ENCODE measurements at regions not wholly inside any gene's neighbourhood (a gene's known extent, or its start where the extent isn't known, plus 50 kb on each side); places are given as distances from the start of the nearest gene placed in this dataset.

DNA sequence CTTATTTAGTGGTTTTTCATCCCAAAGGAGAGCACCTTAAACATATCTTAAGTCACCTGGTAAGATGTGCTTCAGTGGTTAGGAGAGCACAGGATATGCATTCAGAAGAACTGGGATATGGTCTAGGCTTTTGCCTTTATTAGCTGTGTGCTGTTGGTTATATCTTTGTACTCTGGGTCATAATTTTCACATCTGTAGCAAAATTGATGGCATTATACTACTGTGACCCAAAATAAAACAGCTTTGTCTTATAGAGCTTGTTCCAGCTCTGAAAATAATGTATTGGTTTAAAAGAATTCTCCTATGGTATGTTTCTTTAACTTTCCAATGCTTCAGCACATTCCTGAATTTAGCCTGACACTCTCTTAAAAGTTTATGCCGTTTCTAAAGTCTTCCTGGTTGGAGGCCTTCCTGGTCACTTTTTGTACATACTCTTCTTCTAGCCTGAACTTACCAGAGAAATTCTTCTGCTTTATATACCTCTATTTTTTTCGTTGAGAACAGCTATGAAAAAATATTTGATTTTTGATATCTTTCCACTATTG, 337.1 kb upstream of the MPDZ start:
- DNase-seq (ENCODE audit: low read depth, low spot score) = no peak
- H3K27ac ChIP-seq = no peak overlapping the region

DNA sequence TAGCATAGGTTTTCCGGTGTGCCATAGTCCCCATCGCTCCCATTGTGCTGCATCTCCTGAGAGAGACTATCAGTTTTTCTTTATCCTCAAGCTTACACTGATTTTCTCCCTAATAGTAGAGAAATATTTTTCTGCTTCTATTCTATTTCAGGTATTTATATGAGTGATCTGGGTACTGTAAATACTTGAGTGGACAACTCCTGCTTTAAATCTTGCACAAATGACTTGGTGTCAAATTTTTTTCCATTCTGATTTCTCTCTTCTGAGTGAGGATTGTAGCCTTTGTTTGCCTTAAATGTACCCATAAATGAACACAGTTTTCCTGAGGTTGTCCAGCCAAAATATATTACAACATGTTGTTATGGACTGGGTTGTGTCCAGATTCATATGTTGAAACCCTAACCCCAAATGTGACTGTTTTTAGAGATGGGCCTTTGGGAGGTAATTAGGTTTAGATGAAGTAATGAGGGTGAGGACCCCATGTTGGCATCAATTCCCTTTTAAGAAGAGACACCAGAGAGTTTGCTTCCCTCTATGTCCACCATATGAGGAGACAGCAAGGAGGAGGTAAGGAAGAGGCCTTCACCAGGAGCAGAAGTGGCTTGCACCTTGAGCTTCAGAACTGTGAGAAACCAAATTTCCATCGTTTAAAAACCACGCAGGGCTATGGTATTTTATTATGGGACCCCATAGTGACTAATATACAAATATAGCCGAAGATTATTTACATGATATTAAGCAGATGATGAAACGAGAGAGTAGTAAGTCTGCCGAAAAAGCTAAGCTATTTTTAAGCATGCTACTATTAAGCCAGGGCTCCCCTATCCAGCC, 336.4 kb upstream of the MPDZ start:
- H3K27ac ChIP-seq = no peak overlapping the region
- DNase-seq (ENCODE audit: low read depth, low spot score) = no peak

DNA sequence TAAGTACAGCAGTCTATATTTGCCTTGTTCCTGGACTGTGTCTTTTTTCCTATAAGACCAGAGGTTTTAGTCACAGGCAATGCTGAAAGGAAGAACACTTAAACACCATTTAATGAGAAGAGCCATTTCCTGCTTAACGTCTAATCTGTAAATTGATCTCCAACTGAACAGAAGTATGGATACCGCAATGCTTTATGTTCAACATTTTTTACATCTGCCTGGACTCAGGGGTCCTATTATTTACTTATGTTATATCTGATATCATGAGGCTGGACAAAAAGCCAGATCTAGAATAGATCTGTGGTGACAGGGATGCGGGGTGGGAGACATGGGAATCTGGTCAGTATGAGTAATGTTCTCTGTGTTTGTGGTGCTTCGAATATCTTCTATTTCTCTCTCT, 334.6 kb upstream of the MPDZ start:
- DNase-seq (ENCODE audit: low read depth, low spot score) = no peak
- H3K27ac ChIP-seq = no peak overlapping the region

DNA sequence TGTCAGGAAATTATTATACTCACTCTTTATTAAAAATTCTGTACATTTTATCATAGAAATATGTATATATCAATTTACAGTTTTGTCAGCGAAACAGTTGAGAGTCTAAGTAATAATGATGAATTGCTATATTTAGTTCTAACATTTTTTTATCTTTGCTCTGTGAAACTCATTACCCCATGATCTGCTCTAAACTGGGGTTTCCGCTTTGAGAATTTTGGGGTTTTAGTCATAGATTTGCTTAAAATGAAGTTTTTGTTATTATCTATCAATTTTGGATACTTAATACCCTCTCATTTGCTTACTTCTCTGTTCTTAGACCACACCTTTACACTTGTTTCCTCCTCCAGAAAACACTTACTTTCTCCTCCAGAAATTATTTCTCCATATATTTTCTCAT, 333.8 kb upstream of the MPDZ start:
- no peak overlapping the region for H3K27ac ChIP-seq
- DNase-seq (ENCODE audit: low read depth, low spot score) = no peak

DNA sequence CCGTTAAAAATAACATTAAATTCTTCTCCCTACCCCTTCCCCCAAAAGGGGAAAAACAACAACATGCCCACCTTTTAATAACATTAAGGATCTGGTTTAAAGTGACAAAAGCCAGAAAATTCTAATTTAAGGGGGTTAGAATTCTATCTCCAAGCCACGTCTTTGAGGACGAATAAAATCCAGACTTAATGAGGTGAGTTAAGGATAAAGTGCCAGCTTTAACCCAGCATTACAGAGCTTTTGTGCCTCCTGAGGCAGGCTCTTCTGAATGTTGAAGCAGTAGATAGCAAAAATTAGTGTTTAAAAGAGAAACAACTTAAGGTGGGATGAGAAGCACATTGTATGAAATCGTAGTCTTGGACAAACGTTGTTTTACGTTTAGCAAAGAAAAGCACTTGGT, 329.0 kb upstream of the MPDZ start:
- no peak overlapping the region for H3K27ac ChIP-seq
- DNase-seq (ENCODE audit: low read depth, low spot score) = no peak

DNA sequence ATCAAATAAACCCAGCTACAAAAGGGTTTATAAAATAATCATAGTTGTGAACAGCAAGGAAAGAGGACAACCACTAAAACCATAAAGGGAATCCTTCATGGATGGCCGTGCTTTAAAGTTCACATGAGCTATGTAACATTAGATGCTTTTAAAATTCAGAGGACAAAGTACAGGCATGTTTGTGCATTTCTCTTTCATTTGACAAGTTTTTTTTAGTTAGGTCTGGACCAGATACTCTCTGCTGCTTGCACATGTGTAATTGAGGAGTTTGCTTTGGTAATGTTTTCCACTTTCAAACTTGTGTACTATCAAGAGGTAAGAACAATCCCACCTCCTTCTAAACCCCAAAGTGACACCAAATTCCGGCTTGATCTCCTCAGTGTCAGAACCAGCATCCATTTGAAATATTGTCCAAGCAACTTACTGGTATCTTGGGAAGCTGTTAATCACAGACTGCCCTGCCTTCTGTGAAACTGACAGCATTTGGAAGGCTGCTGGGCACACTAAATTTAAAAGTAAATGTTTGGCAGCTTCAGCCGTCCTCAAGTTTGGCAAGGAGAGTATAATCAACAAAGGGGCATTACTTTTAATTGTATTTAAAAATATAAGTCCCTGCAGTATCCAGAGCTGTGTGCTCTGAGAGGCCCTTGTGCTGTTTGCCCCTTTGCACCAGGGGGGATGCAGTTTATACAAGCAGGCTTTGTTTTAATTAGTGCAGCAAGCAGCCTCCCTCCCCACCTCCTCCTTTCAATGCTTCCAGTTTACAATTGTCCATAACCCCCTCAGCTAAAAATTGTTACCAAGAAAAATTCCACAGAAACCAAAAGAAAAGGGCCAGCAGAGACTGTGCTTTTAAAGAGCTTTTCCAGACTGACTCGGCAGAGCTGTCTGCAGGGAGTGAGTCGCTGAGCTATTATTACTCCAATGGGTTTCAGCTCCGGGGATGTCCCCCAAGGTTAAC, 328.3 kb upstream of the MPDZ start:
- no peak for DNase-seq (ENCODE audit: low read depth, low spot score)
- H3K27ac ChIP-seq = no peak overlapping the region

DNA sequence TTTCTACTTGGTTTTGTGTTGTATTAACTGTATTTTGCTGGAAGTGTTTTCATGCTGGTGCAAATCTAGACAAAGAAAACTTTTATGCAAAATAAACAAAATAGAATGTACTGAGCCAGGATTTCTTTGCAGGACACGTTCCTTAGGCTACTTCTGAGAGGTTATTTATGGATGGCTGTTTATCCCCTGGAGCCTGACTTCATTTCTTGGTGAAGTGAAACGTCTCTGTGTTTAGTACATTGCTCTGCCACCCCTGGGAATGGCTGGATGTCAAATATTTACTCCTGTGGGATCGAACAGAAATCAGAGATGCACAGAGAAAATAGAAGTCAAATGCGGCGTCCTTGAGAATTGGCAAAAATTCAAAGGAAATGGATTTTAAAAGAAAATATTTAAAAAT, 327.1 kb upstream of the MPDZ start:
- no peak for DNase-seq (ENCODE audit: low read depth, low spot score)
- H3K27ac ChIP-seq = no peak overlapping the region

DNA sequence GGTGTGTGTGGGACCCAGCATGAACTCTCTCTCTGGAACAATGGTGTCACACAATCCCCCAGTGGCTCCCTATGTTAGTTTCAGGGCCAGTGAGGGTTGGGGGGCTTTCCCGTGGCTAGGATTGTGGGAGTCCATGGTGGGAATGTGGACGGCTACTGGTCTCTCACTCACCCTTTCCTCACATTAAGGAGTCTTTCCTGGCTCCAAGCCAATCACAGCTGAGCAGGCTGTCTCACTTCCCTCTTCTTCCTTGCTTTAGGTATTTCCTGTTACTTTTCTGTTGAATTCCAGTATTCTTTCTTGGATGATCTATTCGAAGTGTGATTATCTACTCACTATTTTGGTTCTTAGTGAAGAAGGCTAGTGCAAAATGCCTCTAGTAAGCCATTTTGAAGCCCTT, 324.4 kb upstream of the MPDZ start:
- no peak overlapping the region for H3K27ac ChIP-seq
- DNase-seq (ENCODE audit: low read depth, low spot score) = no peak

DNA sequence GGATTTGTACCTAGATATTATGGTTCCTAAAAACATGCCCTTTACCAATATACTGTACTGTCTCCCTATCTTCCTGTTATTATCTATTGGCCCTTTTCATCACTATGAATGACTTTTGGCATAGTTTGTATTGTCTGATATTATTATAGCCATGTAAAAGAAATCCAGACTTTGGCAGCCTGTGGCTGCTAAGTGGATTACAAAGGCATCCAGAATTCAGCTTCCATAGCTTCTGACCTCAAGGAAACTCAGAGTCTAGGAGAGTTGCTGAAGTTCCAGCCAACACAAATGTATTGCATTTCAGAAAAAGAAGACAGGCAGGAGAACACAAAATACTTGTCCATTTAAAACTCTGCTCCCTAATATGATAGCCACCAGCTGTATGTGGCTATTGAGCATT, 319.2 kb upstream of the MPDZ start:
- DNase-seq (ENCODE audit: low read depth, low spot score) = no peak
- H3K27ac ChIP-seq = no peak overlapping the region

DNA sequence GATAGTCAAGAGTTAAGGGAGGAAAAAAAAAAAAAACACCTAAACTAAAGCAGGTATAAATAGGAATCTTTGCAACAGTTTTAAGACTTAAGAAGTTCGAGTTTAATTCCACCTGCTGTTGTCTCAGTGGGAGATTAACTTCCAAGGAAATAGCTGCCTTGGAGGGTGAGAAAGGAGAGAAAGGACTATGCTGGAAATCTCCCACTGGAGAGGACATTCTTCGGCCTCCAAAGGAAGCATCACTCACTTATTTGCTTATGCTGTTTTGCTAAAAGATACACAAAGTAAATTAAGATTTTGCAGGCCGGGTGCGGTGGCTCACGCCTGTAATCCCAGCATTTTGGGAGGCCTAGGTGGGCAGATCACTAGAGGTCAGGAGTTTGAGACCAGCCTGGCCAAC, 317.9 kb upstream of the MPDZ start:
- no peak for DNase-seq (ENCODE audit: low read depth, low spot score)
- H3K27ac ChIP-seq = no peak overlapping the region

DNA sequence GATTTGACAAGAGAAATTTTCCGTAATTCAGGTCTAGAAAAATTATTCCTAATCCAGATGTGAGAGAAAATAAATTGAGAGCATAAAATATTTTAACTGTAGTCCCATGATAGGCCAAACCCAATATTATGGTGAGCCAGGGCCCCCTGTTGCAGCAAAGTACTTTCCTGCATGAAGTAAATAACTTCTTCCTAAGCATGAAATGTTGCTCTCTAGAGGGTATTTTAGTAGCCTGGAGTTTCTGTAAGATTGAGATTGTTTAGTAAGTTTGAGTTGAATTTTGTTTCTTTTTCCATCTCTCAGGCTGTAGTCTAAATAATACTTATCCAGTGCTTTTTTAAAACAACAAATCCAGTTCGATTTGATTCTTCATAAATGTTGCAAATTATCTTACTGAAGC, 317.5 kb upstream of the MPDZ start:
- no peak overlapping the region for H3K27ac ChIP-seq
- DNase-seq (ENCODE audit: low read depth, low spot score) = no peak

DNA sequence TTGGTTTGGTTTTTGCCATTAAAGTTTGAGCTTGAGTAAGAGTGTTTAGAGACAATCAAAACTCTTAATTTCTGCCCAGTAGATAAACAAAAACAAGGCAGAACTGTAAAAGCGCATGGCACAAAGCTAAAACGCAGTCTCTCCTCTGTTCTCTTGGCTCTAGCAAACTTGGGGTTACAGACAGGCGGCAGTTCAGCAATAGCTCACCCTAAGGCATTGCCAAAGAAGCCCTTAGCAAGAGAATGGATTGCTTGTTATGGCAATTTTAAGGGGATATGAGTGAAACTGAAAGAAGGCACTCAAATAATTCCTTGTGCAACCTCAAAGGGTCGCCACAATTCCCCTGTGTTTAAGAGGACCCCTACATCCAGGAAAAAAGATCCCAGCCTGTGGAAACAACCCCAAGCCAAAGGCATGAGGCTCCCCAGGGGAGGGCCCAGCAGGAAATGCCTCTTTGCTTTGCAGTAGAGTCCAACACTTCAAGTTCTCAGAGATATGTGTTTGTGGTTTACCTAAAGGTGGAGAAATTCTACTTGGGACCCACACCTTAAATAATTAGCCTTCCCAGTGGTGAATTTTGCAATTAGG, 317.0 kb upstream of the MPDZ start:
- DNase-seq (ENCODE audit: low read depth, low spot score) = no peak
- no peak overlapping the region for H3K27ac ChIP-seq

DNA sequence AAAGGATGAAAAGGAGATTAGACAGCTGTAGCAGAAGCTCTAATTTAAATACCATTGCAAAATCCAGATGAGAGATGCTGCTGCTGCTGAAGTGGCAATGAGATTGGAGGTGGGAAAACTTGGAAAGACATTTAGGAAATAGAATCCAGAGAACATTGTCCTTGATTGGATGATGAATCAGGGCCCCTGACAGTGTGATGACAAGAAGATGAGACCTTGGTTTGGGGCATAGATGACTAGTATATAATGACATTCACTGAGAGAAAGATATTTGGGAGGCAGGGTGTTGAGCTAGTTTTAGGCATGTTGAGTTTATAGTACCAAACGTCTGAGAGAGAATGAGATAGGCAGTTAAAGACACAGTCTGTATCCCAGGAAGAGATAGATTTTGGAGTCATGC, 311.5 kb upstream of the MPDZ start:
- no peak for DNase-seq (ENCODE audit: low read depth, low spot score)
- H3K27ac ChIP-seq = no peak overlapping the region

DNA sequence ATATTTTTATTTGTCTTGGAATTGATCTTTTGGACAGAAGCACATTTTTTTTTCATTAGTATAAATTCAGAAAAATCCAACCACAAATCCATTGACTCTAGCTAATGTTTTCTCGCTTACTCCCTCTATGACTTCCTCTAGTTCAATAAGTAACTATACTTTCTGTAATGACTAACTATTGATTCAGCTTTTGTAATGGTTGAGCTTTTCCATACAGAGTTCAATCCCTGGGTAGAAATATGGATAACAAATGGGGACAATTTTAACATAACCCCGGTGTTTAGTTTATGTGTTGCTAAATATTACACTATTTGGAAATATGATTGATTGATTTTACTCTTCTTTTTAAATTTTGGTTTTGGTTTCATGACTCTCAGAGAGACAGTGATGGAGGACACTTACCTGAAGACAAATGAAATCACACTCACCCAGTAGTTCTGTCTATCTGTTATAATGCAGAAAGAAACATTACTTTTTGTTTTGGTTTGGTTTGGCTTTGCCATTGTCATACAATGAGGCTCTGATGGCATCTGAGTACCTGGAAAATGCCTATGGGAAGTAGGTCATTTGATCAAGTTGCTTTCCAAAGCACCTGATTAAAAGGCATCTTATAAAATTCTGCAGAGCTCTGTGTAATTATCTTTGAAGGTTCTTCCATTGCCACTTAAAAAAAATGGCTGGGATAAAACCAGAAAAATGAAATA, 309.7 kb upstream of the MPDZ start:
- no peak for DNase-seq (ENCODE audit: low read depth, low spot score)
- no peak overlapping the region for H3K27ac ChIP-seq

DNA sequence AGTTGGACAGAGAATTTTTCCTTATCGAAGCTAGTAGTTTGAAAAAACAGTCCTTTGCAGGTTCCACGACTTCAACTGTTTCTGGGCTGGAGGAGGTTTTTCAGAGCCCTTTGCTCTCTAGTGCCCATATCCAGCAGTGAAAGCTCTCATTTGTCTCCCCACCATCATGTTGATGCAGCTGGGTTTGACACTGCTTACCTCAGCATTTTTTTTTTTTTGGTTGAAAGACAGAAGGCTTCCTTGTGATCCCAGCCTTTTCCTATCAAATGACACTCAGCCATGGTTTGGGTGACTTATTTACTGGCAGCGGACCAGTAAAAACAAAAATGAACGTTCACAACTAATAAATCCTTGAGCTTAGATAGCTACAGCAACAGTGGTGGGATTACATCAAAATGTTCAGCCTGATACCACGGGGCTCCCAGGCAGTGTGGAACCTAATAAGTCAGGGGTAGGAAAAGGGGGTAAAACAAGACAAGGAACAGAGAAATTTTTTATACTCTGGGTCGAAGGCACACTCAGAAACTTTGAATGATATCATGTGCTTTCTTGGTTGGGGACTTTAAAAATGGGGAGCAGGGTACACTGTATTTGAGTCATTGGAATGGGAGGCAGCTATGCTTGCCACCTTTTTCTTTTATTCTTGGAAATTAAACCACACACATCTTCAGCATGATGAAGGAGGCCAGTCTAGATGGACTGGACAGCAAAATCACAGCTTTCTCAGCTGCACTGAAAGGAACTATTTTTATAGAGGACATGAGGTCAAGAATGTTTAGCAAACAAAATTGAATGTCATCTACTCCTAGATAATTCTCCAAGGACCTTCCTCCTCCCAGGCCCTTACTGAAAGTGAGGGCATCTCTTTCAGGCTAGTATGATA, 308.9 kb upstream of the MPDZ start:
- H3K27ac ChIP-seq = no peak overlapping the region
- DNase-seq (ENCODE audit: low read depth, low spot score) = no peak

DNA sequence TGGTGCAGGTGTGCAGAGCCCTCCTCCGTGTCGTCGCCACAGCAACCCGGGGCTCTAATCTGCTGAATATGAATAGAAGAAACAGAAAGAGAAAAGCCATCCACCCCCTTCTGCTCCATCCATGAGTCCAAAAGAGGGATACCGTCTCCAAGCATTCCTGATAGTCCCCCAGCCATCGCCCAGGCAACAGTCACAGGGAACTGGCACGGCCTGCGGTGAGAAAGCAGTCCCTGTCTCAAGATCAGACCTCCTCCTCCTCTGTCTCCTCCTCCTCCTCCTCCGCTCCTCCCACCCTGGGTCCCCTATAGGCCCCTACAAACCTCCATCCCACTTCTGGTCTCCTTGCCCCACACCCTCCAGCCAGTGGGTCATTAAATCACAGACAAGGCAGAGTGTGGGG, 308.1 kb upstream of the MPDZ start:
- no peak overlapping the region for H3K27ac ChIP-seq

DNA sequence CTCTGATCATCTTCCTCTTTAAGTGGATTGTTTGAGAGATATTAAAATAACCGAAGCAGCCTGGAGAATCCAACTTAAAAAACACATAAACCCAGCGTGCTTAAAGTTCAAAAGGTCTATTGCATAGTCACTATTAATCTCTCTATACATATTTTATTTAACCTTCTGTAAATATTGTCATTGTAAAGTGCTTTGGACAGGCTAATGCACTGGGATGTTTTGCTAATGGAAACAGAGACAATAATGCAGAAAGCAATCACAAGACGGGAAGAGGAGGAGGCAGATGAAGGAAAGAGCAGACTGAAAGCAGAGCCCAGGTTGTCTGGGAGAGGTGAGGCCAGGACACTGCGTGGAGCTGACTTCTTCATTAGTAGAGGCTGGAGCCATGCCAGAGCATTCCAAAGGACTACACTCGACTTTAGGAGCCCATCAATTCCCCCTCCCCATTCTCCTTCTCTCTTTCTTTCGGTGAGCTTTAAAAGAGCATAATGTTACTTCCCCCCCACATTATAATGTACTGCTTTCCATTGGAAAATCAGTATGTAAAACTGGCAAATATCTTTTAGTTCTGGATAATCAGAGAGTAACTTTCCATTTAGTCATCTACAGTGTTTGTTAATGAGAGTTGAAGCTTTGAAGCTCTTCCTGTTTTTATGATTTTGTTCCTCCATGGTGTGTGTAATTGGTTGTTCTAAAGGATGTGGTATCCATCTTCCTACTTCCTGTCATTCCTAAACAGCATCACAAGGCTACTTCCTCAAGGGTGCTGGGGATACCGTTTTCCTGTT, 307.3 kb upstream of the MPDZ start:
- H3K27ac ChIP-seq = no peak overlapping the region
- DNase-seq (ENCODE audit: low read depth, low spot score) = no peak

More for the DNA sequence above, 308.1 kb upstream of the MPDZ start:
- no peak for DNase-seq (ENCODE audit: low read depth, low spot score)

DNA sequence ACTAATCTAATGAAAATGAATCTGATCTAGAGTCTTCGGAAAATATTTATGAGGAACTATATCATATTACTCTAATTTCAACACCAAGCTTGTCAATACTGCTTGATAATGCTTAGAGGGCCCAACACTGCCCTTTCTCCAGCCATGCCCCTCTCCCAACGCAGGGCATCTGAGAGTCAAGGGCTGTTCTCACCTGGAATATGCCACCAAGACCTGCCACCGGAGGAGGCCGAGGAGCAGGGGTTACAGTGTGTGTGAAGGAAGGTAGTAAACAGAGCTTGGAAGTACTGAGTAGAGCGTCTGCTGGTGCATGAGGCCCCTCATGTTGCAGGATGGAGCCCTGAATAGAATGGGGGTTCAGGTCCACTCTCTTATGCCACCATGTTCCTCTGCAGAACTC, 301.3 kb upstream of the MPDZ start:
- DNase-seq (ENCODE audit: low read depth, low spot score) = no peak
- no peak overlapping the region for H3K27ac ChIP-seq

All from epithelial cell of prostate (primary cell).